ENCODE measurements at regions not wholly inside any gene's neighbourhood (a gene's known extent, or its start where the extent isn't known, plus 50 kb on each side); places are given as distances from the start of the nearest gene placed in this dataset.

- TF ChIP-seq CTCF (IDR thresholded peaks at IDR 0.05; ENCODE audit: low read depth, low read length, missing control alignments) = no peak
Observed at GRCh38 chr7:1380821-1381580, 78.3 kb downstream of the MICALL2 start.

GRCh38 chr7:1382553-1383397 is 76.5 kb downstream of the MICALL2 start:
- H3K4me3 ChIP-seq (ENCODE audit: low read depth, low read length) = no peak overlapping the region
- no peak for DNase-seq (ENCODE audit: low read depth)
- TF ChIP-seq CTCF (IDR thresholded peaks at IDR 0.05; ENCODE audit: low read depth, low read length, missing control alignments) = no peak

More at GRCh38 chr7:1380821-1381580, 78.3 kb downstream of the MICALL2 start:
- H3K4me3 ChIP-seq (ENCODE audit: low read depth, low read length) = no peak overlapping the region
- DNase-seq (ENCODE audit: low read depth) = no peak

GRCh38 chr7:1383398-1384112 is 75.7 kb downstream of the MICALL2 start:
- no peak for DNase-seq (ENCODE audit: low read depth)
- TF ChIP-seq CTCF (IDR thresholded peaks at IDR 0.05; ENCODE audit: low read depth, low read length, missing control alignments) = no peak
- no peak overlapping the region for H3K4me3 ChIP-seq (ENCODE audit: low read depth, low read length)

GRCh38 chr7:1384113-1384415 is 75.2 kb downstream of the MICALL2 start:
- TF ChIP-seq CTCF (IDR thresholded peaks at IDR 0.05; ENCODE audit: low read depth, low read length, missing control alignments) = no peak
- H3K4me3 ChIP-seq (ENCODE audit: low read depth, low read length) = no peak overlapping the region
- no peak for DNase-seq (ENCODE audit: low read depth)
